Superior temporal gyrus (tissue), 1 donor: ENCODE measurements at regions not wholly inside any gene's neighbourhood (a gene's known extent, or its start where the extent isn't known, plus 50 kb on each side); places are given as distances from the start of the nearest gene placed in this dataset.
"Not testable (repeated sequence)": the region's sequence is repeated elsewhere in the genome, so short reads cannot be mapped to it uniquely, and the experiment has no call there.

ENCODE experiments used
- DNase-seq: peaks from one replicate; pipeline ENCODE4 v3.0.0-alpha.2; 2016; ENCODE audit errors: extremely low spot score

GRCh38 chr6:167208819-167209576 is 51.2 kb upstream of the GPR31 start:
- no peak for DNase-seq

GRCh38 chr6:167209577-167209975 is 51.8 kb upstream of the GPR31 start:
- DNase-seq = no peak

- no peak for DNase-seq
Measured at GRCh38 chr6:167210375-167211294, 52.9 kb upstream of the GPR31 start.

GRCh38 chr6:167211295-167211648 is 53.5 kb upstream of the GPR31 start:
- DNase-seq = no peak

- DNase-seq = no peak
Measured at GRCh38 chr6:167211881-167212712, 54.3 kb upstream of the GPR31 start.

GRCh38 chr6:167212713-167213005 is 54.9 kb upstream of the GPR31 start:
- no peak for DNase-seq

- DNase-seq = peak; percentile 63
Measured at GRCh38 chr6:167214206-167214605, 56.4 kb upstream of the GPR31 start.

GRCh38 chr6:167215429-167216250 is 57.9 kb upstream of the GPR31 start:
- not testable (repeated sequence) for DNase-seq

GRCh38 chr6:167216390-167217050 is 58.7 kb upstream of the GPR31 start:
- DNase-seq = not testable (repeated sequence)

GRCh38 chr6:167217073-167217472 is 59.3 kb upstream of the GPR31 start:
- DNase-seq = not testable (repeated sequence)

GRCh38 chr6:167217951-167218759 is 60.4 kb upstream of the GPR31 start:
- DNase-seq = peak; percentile 56

- not testable (repeated sequence) for DNase-seq
Measured at GRCh38 chr6:167219079-167219478, 61.3 kb upstream of the GPR31 start.

GRCh38 chr6:167219967-167220512 is 62.3 kb upstream of the GPR31 start:
- no peak for DNase-seq

- no peak for DNase-seq
Measured at GRCh38 chr6:167221400-167222201, 63.8 kb upstream of the GPR31 start.

- not testable (repeated sequence) for DNase-seq
Measured at GRCh38 chr6:167225566-167226382, 65.3 kb upstream of the UNC93A start.

GRCh38 chr6:167226383-167226685 is 64.8 kb upstream of the UNC93A start:
- no peak for DNase-seq

- no peak for DNase-seq
Measured at GRCh38 chr6:167226791-167227190, 64.3 kb upstream of the UNC93A start.

GRCh38 chr6:167227984-167228383 is 63.1 kb upstream of the UNC93A start:
- DNase-seq = no peak
